Endometrial microvascular endothelial cells (primary cell): ENCODE measurements at regions not wholly inside any gene's neighbourhood (a gene's known extent, or its start where the extent isn't known, plus 50 kb on each side); places are given as distances from the start of the nearest gene placed in this dataset.

ENCODE experiments used
- in situ Hi-C: cut with HindIII; loops from 2 replicates; pipeline ENCODE4 v1.10.0; 2017; ENCODE audit warnings: low sequenced_read_pairs, low pct_unique_long_range_greater_than_20kb; ENCODE audit errors: inconsistent ontology term

GRCh38 chr1:81232420-81232819 lies 568.3 kb upstream of the ADGRL2 start:
- in situ Hi-C loops: no loop called here

- in situ Hi-C loops: no loop called here
Observed at GRCh38 chr1:81231729-81232038, 569.0 kb upstream of the ADGRL2 start.

- in situ Hi-C loops: no loop called here
Observed at GRCh38 chr1:81230983-81231728, 569.6 kb upstream of the ADGRL2 start.

- in situ Hi-C loops: no loop called here
Observed at GRCh38 chr1:81228926-81229325, 571.8 kb upstream of the ADGRL2 start.

- in situ Hi-C loops: no loop called here
Observed at GRCh38 chr1:81226603-81226928, 574.2 kb upstream of the ADGRL2 start.

GRCh38 chr1:81225789-81226602 lies 574.7 kb upstream of the ADGRL2 start:
- in situ Hi-C loops: no loop called here

- in situ Hi-C loops: no loop called here
Observed at GRCh38 chr1:81224222-81224621, 576.5 kb upstream of the ADGRL2 start.

GRCh38 chr1:81221564-81221963 lies 579.2 kb upstream of the ADGRL2 start:
- in situ Hi-C loops: no loop called here

GRCh38 chr1:81220614-81221071 lies 580.1 kb upstream of the ADGRL2 start:
- in situ Hi-C loops: no loop called here

GRCh38 chr1:81217058-81217457 lies 583.7 kb upstream of the ADGRL2 start:
- in situ Hi-C loops: no loop called here

GRCh38 chr1:81213279-81213678 lies 587.5 kb upstream of the ADGRL2 start:
- in situ Hi-C loops: no loop called here

GRCh38 chr1:81209461-81209860 lies 591.3 kb upstream of the ADGRL2 start:
- in situ Hi-C loops: no loop called here

GRCh38 chr1:81208441-81208840 lies 592.3 kb upstream of the ADGRL2 start:
- in situ Hi-C loops: no loop called here

GRCh38 chr1:81205956-81206355 lies 594.8 kb upstream of the ADGRL2 start:
- in situ Hi-C loops: no loop called here

- in situ Hi-C loops: no loop called here
Observed at GRCh38 chr1:81201779-81202178, 599.0 kb upstream of the ADGRL2 start.

- in situ Hi-C loops: no loop called here
Observed at GRCh38 chr1:81197591-81197990, 603.1 kb upstream of the ADGRL2 start.

- in situ Hi-C loops: no loop called here
Observed at GRCh38 chr1:81192647-81193642, 607.8 kb upstream of the ADGRL2 start.

- in situ Hi-C loops: no loop called here
Observed at GRCh38 chr1:81190003-81190402, 610.7 kb upstream of the ADGRL2 start.

GRCh38 chr1:81187635-81188034 lies 613.1 kb upstream of the ADGRL2 start:
- in situ Hi-C loops: no loop called here
